ENCODE measurements at regions not wholly inside any gene's neighbourhood (a gene's known extent, or its start where the extent isn't known, plus 50 kb on each side); places are given as distances from the start of the nearest gene placed in this dataset.

GRCh38 chr3:162150790-162151189 is 654.2 kb downstream of the OTOL1 start:
- no peaks in the 10 kb centered on the region for H4K20me1 ChIP-seq (ENCODE audit: control insufficient read depth, insufficient read depth, insufficient read length)
- no peak overlapping the region for H2BK12ac ChIP-seq (ENCODE audit: insufficient read length, low read depth, low read length)
- no peaks in the 10 kb centered on the region for H3K79me1 ChIP-seq (ENCODE audit: insufficient read depth, low read depth, low read length, poor library complexity, severe bottlenecking)
- no peaks in the 10 kb centered on the region for H3K4me1 Mint-ChIP-seq
- H3K9ac ChIP-seq (ENCODE audit: extremely low read depth, insufficient read length, low read length): no peak overlapping the region
- H3K27ac ChIP-seq (ENCODE audit: insufficient read length, low read depth, low read length): no peak overlapping the region
- H2BK15ac ChIP-seq (ENCODE audit: low read depth, low read length): no peak overlapping the region
- H2BK120ac ChIP-seq (ENCODE audit: low read depth, low read length, poor library complexity, severe bottlenecking): no peak overlapping the region
- DNase-seq: no peak
- H2BK5ac ChIP-seq (ENCODE audit: insufficient read length, low read length): no peak overlapping the region
- H4K5ac ChIP-seq (ENCODE audit: insufficient read length, low read depth, low read length): no peak overlapping the region
- no peak overlapping the region for H4K91ac ChIP-seq (ENCODE audit: insufficient read length, low read depth, low read length)
- H3K4ac ChIP-seq (ENCODE audit: low read depth, low read length): no peak overlapping the region
- H3K56ac ChIP-seq (ENCODE audit: insufficient read length, low read depth, low read length): no peak overlapping the region
- no peak for TF ChIP-seq CTCF (conservative IDR thresholded peaks at IDR 0.05)
- no peaks in the 10 kb centered on the region for H3K27me3 ChIP-seq (ENCODE audit: insufficient read depth, low read length)
- H3K4me2 ChIP-seq (ENCODE audit: insufficient read depth, insufficient read length, low read length): no peak overlapping the region
- H3K36me3 Mint-ChIP-seq (ENCODE audit: insufficient read depth in 1 of 3, low read depth in 3 of 3): no peaks in the 10 kb centered on the region
- no peaks in the 10 kb centered on the region for H3K4me1 ChIP-seq (ENCODE audit: insufficient read depth, low read length)
- no peak overlapping the region for H2AFZ ChIP-seq (ENCODE audit: low read length)
- H3K23ac ChIP-seq (ENCODE audit: insufficient read length, low read depth, low read length): no peak overlapping the region
- H4K8ac ChIP-seq (replicated peaks; ENCODE audit: insufficient read length, low read depth, low read length): no peak overlapping the region
- no peak overlapping the region for H2AK5ac ChIP-seq (ENCODE audit: insufficient read length, low read length)
- H3K18ac ChIP-seq (ENCODE audit: insufficient read length, low read depth, low read length): no peak overlapping the region
- no peaks in the 10 kb centered on the region for H3K27me3 Mint-ChIP-seq (ENCODE audit: low read depth)
- H3K4me3 Mint-ChIP-seq: no peak overlapping the region
- H3K23me2 ChIP-seq (ENCODE audit: insufficient read length, low read depth, low read length, poor library complexity, severe bottlenecking): no peaks in the 10 kb centered on the region
- no peak overlapping the region for H3K14ac ChIP-seq (ENCODE audit: insufficient read depth, low read length)
- no peaks in the 10 kb centered on the region for H3K79me2 ChIP-seq (ENCODE audit: insufficient read depth, low read length)
- H3K9me3 ChIP-seq (ENCODE audit: control insufficient read depth, low read depth, low read length): no peaks in the 10 kb centered on the region
- no peak overlapping the region for H3T11ph ChIP-seq (ENCODE audit: low read length)
- no peaks in the 10 kb centered on the region for H3K9me3 Mint-ChIP-seq
- H2BK20ac ChIP-seq (ENCODE audit: low read depth, low read length, poor library complexity, severe bottlenecking): no peak overlapping the region
- H3K27ac Mint-ChIP-seq: no peak overlapping the region

Measured in H9 (cell line).